GM23248 (cell line): ENCODE measurements at regions not wholly inside any gene's neighbourhood (a gene's known extent, or its start where the extent isn't known, plus 50 kb on each side); places are given as distances from the start of the nearest gene placed in this dataset.

ENCODE experiments used
- DNase-seq: peaks from one replicate; pipeline ENCODE4 v3.0.0-alpha.2; 2015
- H2AFZ ChIP-seq: fragments of 200-600 bp; sonication (generic); 2 replicates; pipeline ENCODE4 v1.6.1; 2016; ENCODE audit warnings: antibody characterized with exemption
- H3F3A ChIP-seq: fragments of 200-600 bp; sonication (generic); 2 replicates; pipeline ENCODE4 v1.6.1; 2016; ENCODE audit warnings: mild to moderate bottlenecking, antibody characterized with exemption, mixed run types; ENCODE audit not compliant: insufficient read depth
- H3K27ac ChIP-seq: fragments of 200-600 bp; sonication (generic); 2 replicates; pipeline ENCODE4 v1.5.1; 2016; ENCODE audit warnings: mild to moderate bottlenecking
- H3K27me3 ChIP-seq: fragments of 200-600 bp; sonication (generic); replicated peaks from 2 replicates; pipeline ENCODE4 v1.6.1; 2016; ENCODE audit warnings: mild to moderate bottlenecking; ENCODE audit not compliant: insufficient read depth
- H3K36me3 ChIP-seq: fragments of 200-600 bp; sonication (generic); 2 replicates; pipeline ENCODE4 v1.6.1; 2016; ENCODE audit warnings: low read depth, mild to moderate bottlenecking
- H3K4me1 ChIP-seq: fragments of 200-600 bp; sonication (generic); 2 replicates; pipeline ENCODE4 v1.6.1; 2016; ENCODE audit warnings: mild to moderate bottlenecking; ENCODE audit not compliant: insufficient read depth
- H3K4me2 ChIP-seq: fragments of 200-600 bp; sonication (generic); one replicate; pipeline ENCODE4 v1.6.1; 2016; ENCODE audit warnings: mild to moderate bottlenecking; ENCODE audit not compliant: unreplicated experiment
- H3K4me3 ChIP-seq: fragments of 200-600 bp; sonication (generic); 2 replicates; pipeline ENCODE4 v1.5.1; 2016; ENCODE audit warnings: mild to moderate bottlenecking
- H3K79me2 ChIP-seq: fragments of 200-600 bp; sonication (generic); 2 replicates; pipeline ENCODE4 v1.6.1; 2016; ENCODE audit warnings: mild to moderate bottlenecking; ENCODE audit not compliant: insufficient read depth
- H3K9ac ChIP-seq: fragments of 200-600 bp; sonication (generic); 2 replicates; pipeline ENCODE4 v1.6.1; 2016; ENCODE audit warnings: mild to moderate bottlenecking
- H3K9me2 ChIP-seq: fragments of 200-600 bp; sonication (generic); 2 replicates; pipeline ENCODE4 v1.6.1; 2016; ENCODE audit warnings: mixed run types, mild to moderate bottlenecking, moderate library complexity; ENCODE audit not compliant: insufficient read depth
- H3K9me3 ChIP-seq: fragments of 200-600 bp; sonication (generic); one replicate; pipeline ENCODE4 v1.6.1; 2017; ENCODE audit warnings: low read depth
- H4K20me1 ChIP-seq: fragments of 200-600 bp; sonication (generic); 2 replicates; pipeline ENCODE4 v1.6.0; 2016; ENCODE audit not compliant: insufficient read depth
- EZH2 ChIP-seq: fragments of 200-600 bp; sonication (generic); IDR thresholded peaks from 2 replicates; pipeline ENCODE4 v1.6.1; 2018; ENCODE audit warnings: antibody characterized with exemption, mild to moderate bottlenecking; ENCODE audit not compliant: insufficient read depth, poor library complexity, severe bottlenecking
- EZH2phosphoT487 ChIP-seq: fragments of 200-600 bp; sonication (generic); IDR thresholded peaks from 2 replicates; pipeline ENCODE4 v1.6.1; 2018; ENCODE audit warnings: antibody characterized with exemption, moderate library complexity, mild to moderate bottlenecking, low read depth; ENCODE audit not compliant: insufficient read depth
- WGBS, 2 experiments: methylation state at CpG; one replicate each; pipeline ENCODE4 v1.1.6; 2015 to 2017; ENCODE audit warnings: low lambda C conversion rate in 2 of 2, low coverage in 1 of 2; ENCODE audit errors: missing lambda C conversion rate in 2 of 2; 5-methylcytosine and 5-hydroxymethylcytosine counted together
- in situ Hi-C: fragments of 300-500 bp; cut with MboI; formaldehyde crosslinking; loops from 2 replicates; pipeline ENCODE4 v1.15.0; 2020

- H3K4me2 ChIP-seq, result no peak overlapping the region
- peaks cover 8% of the 10 kb centered on the region for H3K27me3 ChIP-seq
- H3K9ac ChIP-seq, result no peak overlapping the region
- in situ Hi-C loops, result no loop called here
- H3K36me3 ChIP-seq, result no peaks in the 10 kb centered on the region
- H3K79me2 ChIP-seq, result no peaks in the 10 kb centered on the region
- H3K9me3 ChIP-seq, result no peaks in the 10 kb centered on the region
- H2AFZ ChIP-seq, result no peak overlapping the region
- H4K20me1 ChIP-seq, result no peaks in the 10 kb centered on the region
- H3K27ac ChIP-seq, result no peak overlapping the region
- H3F3A ChIP-seq, result no peaks in the 10 kb centered on the region; the same call in 1 of the 2 replicates
- TF ChIP-seq EZH2, result no peak
- no peak for TF ChIP-seq EZH2phosphoT487
- H3K9me2 ChIP-seq, result no peaks in the 10 kb centered on the region
- H3K4me1 ChIP-seq, result peaks cover 9% of the 10 kb centered on the region
- 45 to 51% methylated on average over 4 of the region's 4 CpGs for WGBS, 2 experiments
- no peak overlapping the region for H3K4me3 ChIP-seq
- DNase-seq, result no peak
These were observed 58.9 kb upstream of the SNTG2 start for GRCh38 chr2:891734-892133.

GRCh38 chr2:890791-891190 lies 59.9 kb upstream of the SNTG2 start:
- Histone ChIP-seq H2AFZ (no peak overlapping the region), H4K20me1 (no peaks in the 10 kb centered on the region), H3K4me2 (no peak overlapping the region), H3F3A (no peaks in the 10 kb centered on the region; the same call in 1 of the 2 replicates), H3K9me2 (no peaks in the 10 kb centered on the region), H3K27me3 (peaks cover 8% of the 10 kb centered on the region), H3K27ac (no peak overlapping the region), H3K9me3 (no peaks in the 10 kb centered on the region), H3K79me2 (no peaks in the 10 kb centered on the region), H3K4me3 (no peak overlapping the region), H3K9ac (no peak overlapping the region), H3K36me3 (no peaks in the 10 kb centered on the region), H3K4me1 (peaks cover 9% of the 10 kb centered on the region)
- TF ChIP-seq EZH2 (no peak), EZH2phosphoT487 (no peak)
- peak; percentile 85 for DNase-seq
- in situ Hi-C loops, result no loop called here
- 11 to 18% methylated on average over 6 of the region's 6 CpGs for WGBS, 2 experiments

GRCh38 chr2:890214-890613 lies 60.4 kb upstream of the SNTG2 start:
- TF ChIP-seq EZH2 (no peak), EZH2phosphoT487 (no peak)
- H3K9me2 ChIP-seq, result no peaks in the 10 kb centered on the region
- no peak overlapping the region for H3K4me3 ChIP-seq
- peaks cover 8% of the 10 kb centered on the region for H3K27me3 ChIP-seq
- no peaks in the 10 kb centered on the region for H3K79me2 ChIP-seq
- DNase-seq, result no peak
- 83 to 88% methylated on average over 8 of the region's 8 CpGs for WGBS, 2 experiments
- no peaks in the 10 kb centered on the region for H4K20me1 ChIP-seq
- in situ Hi-C loops, result no loop called here
- H3K9ac ChIP-seq, result no peak overlapping the region
- H3K4me1 ChIP-seq, result peaks cover 9% of the 10 kb centered on the region
- H3K9me3 ChIP-seq, result no peaks in the 10 kb centered on the region
- no peak overlapping the region for H3K4me2 ChIP-seq
- H3F3A ChIP-seq, result no peaks in the 10 kb centered on the region; the same call in 1 of the 2 replicates
- H2AFZ ChIP-seq, result no peak overlapping the region
- no peaks in the 10 kb centered on the region for H3K36me3 ChIP-seq
- H3K27ac ChIP-seq, result no peak overlapping the region

- H3K9me2 ChIP-seq, result no peaks in the 10 kb centered on the region
- DNase-seq, result no peak
- TF ChIP-seq EZH2phosphoT487 (no peak), EZH2 (no peak)
- H4K20me1 ChIP-seq, result no peaks in the 10 kb centered on the region
- no peaks in the 10 kb centered on the region for H3K9me3 ChIP-seq
- in situ Hi-C loops, result no loop called here
- no peaks in the 10 kb centered on the region for H3K79me2 ChIP-seq
- no peak overlapping the region for H3K27ac ChIP-seq
- H3F3A ChIP-seq, result no peaks in the 10 kb centered on the region; the same call in 1 of the 2 replicates
- no peak overlapping the region for H3K4me2 ChIP-seq
- no peak overlapping the region for H3K9ac ChIP-seq
- H3K4me1 ChIP-seq, result peaks cover 9% of the 10 kb centered on the region
- no peaks in the 10 kb centered on the region for H3K36me3 ChIP-seq
- H3K27me3 ChIP-seq, result no peaks in the 10 kb centered on the region; the same call in 1 of the 2 replicates
- H3K4me3 ChIP-seq, result no peak overlapping the region
- no peak overlapping the region for H2AFZ ChIP-seq
- WGBS, 2 experiments, result 86% methylated on average over 14 of the region's 14 CpGs
These were observed 61.6 kb upstream of the SNTG2 start for GRCh38 chr2:888906-889566.
